ENCODE measurements at regions not wholly inside any gene's neighbourhood (a gene's known extent, or its start where the extent isn't known, plus 50 kb on each side); places are given as distances from the start of the nearest gene placed in this dataset.

DNA sequence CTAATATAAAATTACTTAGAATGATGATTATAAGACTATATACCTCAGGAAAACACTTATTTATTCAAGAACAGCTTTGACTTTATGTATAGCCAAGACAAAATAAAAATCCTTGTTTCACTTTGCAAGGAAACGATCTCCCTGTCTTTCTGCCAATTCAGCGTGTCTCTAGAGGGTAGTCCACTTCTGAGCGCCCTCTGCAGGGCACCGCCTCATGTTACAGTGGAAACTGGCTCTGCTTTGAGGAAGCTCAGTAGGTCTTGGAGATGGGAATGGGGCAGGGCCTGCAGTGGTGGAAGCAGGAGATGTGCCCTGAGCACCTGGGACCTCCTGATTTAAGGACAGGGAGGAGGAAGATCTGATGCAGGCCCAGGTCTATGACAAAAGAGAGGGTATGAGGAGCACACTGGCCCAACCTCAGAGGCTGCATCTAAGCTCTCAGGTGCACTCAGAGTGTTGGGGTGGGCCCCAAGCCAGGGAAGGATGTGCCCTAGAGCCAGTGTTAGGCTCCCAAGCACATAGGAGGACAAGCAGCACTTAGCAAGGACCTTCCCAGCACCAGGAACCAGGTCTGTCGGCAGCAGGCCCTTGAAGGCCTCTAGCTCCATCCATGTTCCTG, 481.0 kb downstream of the TNS3 start:
- no peak for FAIRE-seq

GRCh38 chr7:47100148-47100816, 481.6 kb downstream of the TNS3 start:
- FAIRE-seq (no peak), DNase-seq (ENCODE audit: insufficient read length, low spot score) (no peak)
- TF ChIP-seq, protein P1, sequence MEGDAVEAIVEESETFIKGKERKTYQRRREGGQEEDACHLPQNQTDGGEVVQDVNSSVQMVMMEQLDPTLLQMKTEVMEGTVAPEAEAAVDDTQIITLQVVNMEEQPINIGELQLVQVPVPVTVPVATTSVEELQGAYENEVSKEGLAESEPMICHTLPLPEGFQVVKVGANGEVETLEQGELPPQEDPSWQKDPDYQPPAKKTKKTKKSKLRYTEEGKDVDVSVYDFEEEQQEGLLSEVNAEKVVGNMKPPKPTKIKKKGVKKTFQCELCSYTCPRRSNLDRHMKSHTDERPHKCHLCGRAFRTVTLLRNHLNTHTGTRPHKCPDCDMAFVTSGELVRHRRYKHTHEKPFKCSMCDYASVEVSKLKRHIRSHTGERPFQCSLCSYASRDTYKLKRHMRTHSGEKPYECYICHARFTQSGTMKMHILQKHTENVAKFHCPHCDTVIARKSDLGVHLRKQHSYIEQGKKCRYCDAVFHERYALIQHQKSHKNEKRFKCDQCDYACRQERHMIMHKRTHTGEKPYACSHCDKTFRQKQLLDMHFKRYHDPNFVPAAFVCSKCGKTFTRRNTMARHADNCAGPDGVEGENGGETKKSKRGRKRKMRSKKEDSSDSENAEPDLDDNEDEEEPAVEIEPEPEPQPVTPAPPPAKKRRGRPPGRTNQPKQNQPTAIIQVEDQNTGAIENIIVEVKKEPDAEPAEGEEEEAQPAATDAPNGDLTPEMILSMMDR (IDR thresholded peaks at IDR 0.05; ENCODE audit: insufficient read depth, missing control alignments) = no peak

More for the DNA sequence above, 481.0 kb downstream of the TNS3 start:
- TF ChIP-seq, protein P1 (IDR thresholded peaks at IDR 0.05; ENCODE audit: insufficient read depth, missing control alignments) = peak; percentile 36
- DNase-seq (ENCODE audit: insufficient read length, low spot score) = no peak

DNA sequence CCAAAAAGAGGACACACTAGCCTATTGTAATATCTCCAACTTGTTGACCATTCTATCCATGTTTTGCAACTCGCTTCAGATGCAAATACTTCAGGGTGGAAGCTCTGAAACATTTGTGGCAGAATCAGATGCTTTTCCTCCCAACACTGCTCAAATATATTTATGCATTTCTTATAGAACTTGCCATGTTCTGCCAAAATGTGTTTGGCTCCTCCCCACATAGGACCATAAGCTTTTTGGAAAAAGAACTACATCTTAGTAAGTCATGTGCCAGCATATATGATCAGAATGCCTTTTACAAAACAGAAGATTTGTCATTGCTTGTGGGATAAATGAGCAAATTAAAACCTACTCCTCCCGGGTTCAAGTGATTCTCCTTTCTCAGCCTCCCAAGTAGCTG, 484.5 kb downstream of the TNS3 start:
- FAIRE-seq (no peak), DNase-seq (ENCODE audit: insufficient read length, low spot score) (no peak)
- TF ChIP-seq, protein P1 (IDR thresholded peaks at IDR 0.05; ENCODE audit: insufficient read depth, missing control alignments) = no peak

DNA sequence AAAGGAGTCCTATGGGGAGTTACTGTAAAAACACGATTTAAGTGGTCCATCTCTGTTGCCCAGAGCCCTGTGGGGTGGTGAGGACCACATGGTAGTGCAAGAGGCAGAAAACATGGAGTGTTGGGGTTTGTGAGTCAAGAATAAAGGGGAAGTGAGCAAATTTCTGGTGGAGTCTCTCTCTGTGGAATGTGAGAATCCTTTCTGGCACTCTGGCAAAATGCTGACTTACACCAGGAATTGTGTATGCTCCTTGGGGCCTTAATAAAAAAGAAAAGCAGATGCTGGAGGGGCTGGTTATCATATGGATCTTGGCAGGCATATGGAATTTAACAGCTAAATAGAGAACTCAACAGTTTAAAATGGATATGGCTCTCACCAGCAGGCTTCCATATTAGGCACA, 486.0 kb downstream of the TNS3 start:
- no peak for DNase-seq (ENCODE audit: insufficient read length, low spot score)
- TF ChIP-seq, protein P1 (IDR thresholded peaks at IDR 0.05; ENCODE audit: insufficient read depth, missing control alignments) = no peak
- no peak for FAIRE-seq

DNA sequence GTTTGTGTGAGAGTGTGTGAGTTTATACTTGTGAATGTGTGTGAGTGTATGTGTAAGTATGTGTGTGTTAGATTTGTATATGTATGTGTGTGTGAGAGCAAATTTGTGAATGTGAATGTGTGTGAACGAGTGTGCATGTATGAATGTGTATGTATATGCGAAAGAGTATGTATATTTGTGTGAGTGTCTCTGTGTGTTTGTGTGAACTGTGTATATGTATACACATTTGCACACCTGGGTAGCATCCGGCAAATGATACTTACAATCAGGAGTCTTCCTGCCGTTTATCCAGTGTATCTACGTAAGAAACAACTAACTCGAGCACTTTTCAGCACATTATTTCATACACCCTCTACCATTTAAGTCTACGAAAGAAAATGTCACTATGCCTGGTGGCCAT, 487.4 kb downstream of the TNS3 start:
- FAIRE-seq = no peak
- no peak for DNase-seq (ENCODE audit: insufficient read length, low spot score)
- TF ChIP-seq, protein P1 (IDR thresholded peaks at IDR 0.05; ENCODE audit: insufficient read depth, missing control alignments) = no peak

- TF ChIP-seq, protein P1 (IDR thresholded peaks at IDR 0.05; ENCODE audit: insufficient read depth, missing control alignments) = no peak
- no peak for FAIRE-seq
These were observed 488.3 kb downstream of the TNS3 start for GRCh38 chr7:47093320-47094234.

More at GRCh38 chr7:47093320-47094234, 488.3 kb downstream of the TNS3 start:
- no peak for DNase-seq (ENCODE audit: insufficient read length, low spot score)
